Nephron (organoid): ENCODE measurements at regions not wholly inside any gene's neighbourhood (a gene's known extent, or its start where the extent isn't known, plus 50 kb on each side); places are given as distances from the start of the nearest gene placed in this dataset.

Experiments
- H3K27ac Mint-ChIP-seq, 3 experiments: 2 replicates each; pipeline ENCODE4 v1.8.0; 2020; ENCODE audit warnings: mixed read lengths in 3 of 3, mild to moderate bottlenecking in 2 of 3, moderate library complexity in 1 of 3
- H3K27me3 Mint-ChIP-seq: 2 replicates; pipeline ENCODE4 v1.8.0; 2021; ENCODE audit warnings: low read depth, mild to moderate bottlenecking, moderate library complexity, mixed read lengths
- H3K36me3 Mint-ChIP-seq: 2 replicates; pipeline ENCODE4 v1.8.0; 2020; ENCODE audit warnings: low read depth, mixed read lengths
- H3K4me1 Mint-ChIP-seq: 2 replicates; pipeline ENCODE4 v1.8.0; 2020; ENCODE audit warnings: mixed read lengths
- H3K4me3 Mint-ChIP-seq, 3 experiments: 2 replicates each; pipeline ENCODE4 v1.8.0; 2020; ENCODE audit warnings: mild to moderate bottlenecking in 3 of 3, mixed read lengths in 3 of 3, moderate library complexity in 2 of 3
- H3K9me3 Mint-ChIP-seq: 2 replicates; pipeline ENCODE4 v1.8.0; 2020; ENCODE audit warnings: mixed read lengths
- TF ChIP-seq, protein P1 (sequence below), 3 experiments: fragments of 200-600 bp; sonication (generic); IDR thresholded peaks; one replicate each; pipeline ENCODE4 v1.5.0; 2021; ENCODE audit warnings: antibody characterized with exemption in 3 of 3; ENCODE audit not compliant: unreplicated experiment in 3 of 3

GRCh38 chr5:116898917-116899316 lies 324.3 kb upstream of the SEMA6A start:
- TF ChIP-seq, protein P1, sequence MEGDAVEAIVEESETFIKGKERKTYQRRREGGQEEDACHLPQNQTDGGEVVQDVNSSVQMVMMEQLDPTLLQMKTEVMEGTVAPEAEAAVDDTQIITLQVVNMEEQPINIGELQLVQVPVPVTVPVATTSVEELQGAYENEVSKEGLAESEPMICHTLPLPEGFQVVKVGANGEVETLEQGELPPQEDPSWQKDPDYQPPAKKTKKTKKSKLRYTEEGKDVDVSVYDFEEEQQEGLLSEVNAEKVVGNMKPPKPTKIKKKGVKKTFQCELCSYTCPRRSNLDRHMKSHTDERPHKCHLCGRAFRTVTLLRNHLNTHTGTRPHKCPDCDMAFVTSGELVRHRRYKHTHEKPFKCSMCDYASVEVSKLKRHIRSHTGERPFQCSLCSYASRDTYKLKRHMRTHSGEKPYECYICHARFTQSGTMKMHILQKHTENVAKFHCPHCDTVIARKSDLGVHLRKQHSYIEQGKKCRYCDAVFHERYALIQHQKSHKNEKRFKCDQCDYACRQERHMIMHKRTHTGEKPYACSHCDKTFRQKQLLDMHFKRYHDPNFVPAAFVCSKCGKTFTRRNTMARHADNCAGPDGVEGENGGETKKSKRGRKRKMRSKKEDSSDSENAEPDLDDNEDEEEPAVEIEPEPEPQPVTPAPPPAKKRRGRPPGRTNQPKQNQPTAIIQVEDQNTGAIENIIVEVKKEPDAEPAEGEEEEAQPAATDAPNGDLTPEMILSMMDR (IDR thresholded peaks at IDR 0.05; ENCODE audit: unreplicated experiment in 3 of 3) = no peak
- Mint-ChIP-seq H3K4me3 (no peak overlapping the region), H3K4me1 (no peaks in the 10 kb centered on the region), H3K27me3 (no peaks in the 10 kb centered on the region), H3K36me3 (no peaks in the 10 kb centered on the region), H3K9me3 (no peaks in the 10 kb centered on the region), H3K27ac (no peak overlapping the region)

DNA sequence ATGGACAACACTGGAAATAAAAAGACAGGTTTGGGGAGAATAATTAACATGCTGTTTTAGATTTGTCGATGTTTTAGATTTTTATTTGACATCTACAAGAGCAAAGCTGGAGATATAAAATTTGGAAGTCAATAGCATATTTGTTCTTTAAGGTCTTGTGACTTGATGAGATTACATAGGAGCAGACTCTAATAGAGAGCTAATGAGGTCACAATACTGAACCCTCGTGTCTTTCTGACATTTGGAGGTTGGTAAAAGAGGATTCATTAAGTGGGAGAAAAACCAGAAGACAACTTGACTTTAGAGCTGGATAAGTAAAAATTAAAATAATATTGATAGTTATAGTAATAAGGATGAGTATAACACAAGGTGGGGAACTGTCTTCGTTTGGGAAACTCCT lies 322.7 kb upstream of the SEMA6A start:
- TF ChIP-seq, protein P1 (IDR thresholded peaks at IDR 0.05; ENCODE audit: unreplicated experiment in 3 of 3) = no peak
- Mint-ChIP-seq H3K27ac (no peak overlapping the region), H3K9me3 (no peaks in the 10 kb centered on the region), H3K4me1 (no peaks in the 10 kb centered on the region), H3K27me3 (peaks cover 5% of the 10 kb centered on the region), H3K4me3 (no peak overlapping the region), H3K36me3 (no peaks in the 10 kb centered on the region)

- Mint-ChIP-seq H3K4me3 (no peak overlapping the region), H3K27me3 (peaks cover 5% of the 10 kb centered on the region), H3K4me1 (no peaks in the 10 kb centered on the region), H3K36me3 (no peaks in the 10 kb centered on the region), H3K27ac (no peak overlapping the region), H3K9me3 (no peaks in the 10 kb centered on the region)
- TF ChIP-seq, protein P1 (IDR thresholded peaks at IDR 0.05; ENCODE audit: unreplicated experiment in 3 of 3) = no peak
Measured at GRCh38 chr5:116896001-116896400, 321.4 kb upstream of the SEMA6A start.

- Mint-ChIP-seq H3K27me3 (peaks cover 5% of the 10 kb centered on the region), H3K4me3 (no peak overlapping the region)
Measured at GRCh38 chr5:116892993-116893392, 318.4 kb upstream of the SEMA6A start.

GRCh38 chr5:116887104-116887503 lies 312.5 kb upstream of the SEMA6A start:
- no peaks in the 10 kb centered on the region for H3K4me1 Mint-ChIP-seq
- TF ChIP-seq, protein P1 (IDR thresholded peaks at IDR 0.05; ENCODE audit: unreplicated experiment in 3 of 3) = no peak
- no peaks in the 10 kb centered on the region for H3K27me3 Mint-ChIP-seq
- no peak overlapping the region for H3K4me3 Mint-ChIP-seq
- H3K36me3 Mint-ChIP-seq = no peaks in the 10 kb centered on the region
- no peak overlapping the region for H3K27ac Mint-ChIP-seq
- no peaks in the 10 kb centered on the region for H3K9me3 Mint-ChIP-seq

More at GRCh38 chr5:116892993-116893392, 318.4 kb upstream of the SEMA6A start:
- Mint-ChIP-seq H3K36me3 (no peaks in the 10 kb centered on the region), H3K9me3 (no peaks in the 10 kb centered on the region), H3K4me1 (no peaks in the 10 kb centered on the region), H3K27ac (no peak overlapping the region)
- TF ChIP-seq, protein P1 (IDR thresholded peaks at IDR 0.05; ENCODE audit: unreplicated experiment in 3 of 3) = no peak

GRCh38 chr5:116885825-116886224 lies 311.2 kb upstream of the SEMA6A start:
- H3K27me3 Mint-ChIP-seq = no peaks in the 10 kb centered on the region
- TF ChIP-seq, protein P1 (IDR thresholded peaks at IDR 0.05; ENCODE audit: unreplicated experiment in 3 of 3) = no peak
- H3K36me3 Mint-ChIP-seq = no peaks in the 10 kb centered on the region
- H3K9me3 Mint-ChIP-seq = no peaks in the 10 kb centered on the region
- no peaks in the 10 kb centered on the region for H3K4me1 Mint-ChIP-seq
- H3K27ac Mint-ChIP-seq = no peak overlapping the region
- H3K4me3 Mint-ChIP-seq = no peak overlapping the region
